B cell (primary cell): ENCODE measurements at regions not wholly inside any gene's neighbourhood (a gene's known extent, or its start where the extent isn't known, plus 50 kb on each side); places are given as distances from the start of the nearest gene placed in this dataset.

Experiments
- CTCF ChIP-seq: fragments of 200-600 bp; IDR thresholded peaks from one replicate; pipeline ENCODE4 v1.8.0; 2022; ENCODE audit warnings: antibody characterized with exemption, mild to moderate bottlenecking
- EZH2 ChIP-seq: IDR thresholded peaks from 2 replicates; pipeline ENCODE4 v1.6.1; 2012; ENCODE audit warnings: borderline replicate concordance, low read depth, mild to moderate bottlenecking, moderate library complexity, low read length; ENCODE audit not compliant: insufficient read depth, poor library complexity, severe bottlenecking

GRCh38 chr7:48780862-48781261, 143.5 kb upstream of the CDC14C start:
- TF ChIP-seq CTCF (no peak), EZH2 (no peak)
